ENCODE measurements at regions not wholly inside any gene's neighbourhood (a gene's known extent, or its start where the extent isn't known, plus 50 kb on each side); places are given as distances from the start of the nearest gene placed in this dataset.

GRCh38 chr3:153254361-153254760 lies 92.3 kb downstream of the RAP2B start:
- TF ChIP-seq CTCF (IDR thresholded peaks at IDR 0.05) (no peak), POLR2AphosphoS5 (IDR thresholded peaks at IDR 0.05; ENCODE audit: low read depth, low read length) (no peak), TCF7L2 (IDR thresholded peaks at IDR 0.05; ENCODE audit: low read depth, low read length) (no peak), SIN3A (IDR thresholded peaks at IDR 0.05; ENCODE audit: borderline replicate concordance, insufficient read depth, low read depth, low read length) (no peak)
- TF ChIP-seq, protein P1, sequence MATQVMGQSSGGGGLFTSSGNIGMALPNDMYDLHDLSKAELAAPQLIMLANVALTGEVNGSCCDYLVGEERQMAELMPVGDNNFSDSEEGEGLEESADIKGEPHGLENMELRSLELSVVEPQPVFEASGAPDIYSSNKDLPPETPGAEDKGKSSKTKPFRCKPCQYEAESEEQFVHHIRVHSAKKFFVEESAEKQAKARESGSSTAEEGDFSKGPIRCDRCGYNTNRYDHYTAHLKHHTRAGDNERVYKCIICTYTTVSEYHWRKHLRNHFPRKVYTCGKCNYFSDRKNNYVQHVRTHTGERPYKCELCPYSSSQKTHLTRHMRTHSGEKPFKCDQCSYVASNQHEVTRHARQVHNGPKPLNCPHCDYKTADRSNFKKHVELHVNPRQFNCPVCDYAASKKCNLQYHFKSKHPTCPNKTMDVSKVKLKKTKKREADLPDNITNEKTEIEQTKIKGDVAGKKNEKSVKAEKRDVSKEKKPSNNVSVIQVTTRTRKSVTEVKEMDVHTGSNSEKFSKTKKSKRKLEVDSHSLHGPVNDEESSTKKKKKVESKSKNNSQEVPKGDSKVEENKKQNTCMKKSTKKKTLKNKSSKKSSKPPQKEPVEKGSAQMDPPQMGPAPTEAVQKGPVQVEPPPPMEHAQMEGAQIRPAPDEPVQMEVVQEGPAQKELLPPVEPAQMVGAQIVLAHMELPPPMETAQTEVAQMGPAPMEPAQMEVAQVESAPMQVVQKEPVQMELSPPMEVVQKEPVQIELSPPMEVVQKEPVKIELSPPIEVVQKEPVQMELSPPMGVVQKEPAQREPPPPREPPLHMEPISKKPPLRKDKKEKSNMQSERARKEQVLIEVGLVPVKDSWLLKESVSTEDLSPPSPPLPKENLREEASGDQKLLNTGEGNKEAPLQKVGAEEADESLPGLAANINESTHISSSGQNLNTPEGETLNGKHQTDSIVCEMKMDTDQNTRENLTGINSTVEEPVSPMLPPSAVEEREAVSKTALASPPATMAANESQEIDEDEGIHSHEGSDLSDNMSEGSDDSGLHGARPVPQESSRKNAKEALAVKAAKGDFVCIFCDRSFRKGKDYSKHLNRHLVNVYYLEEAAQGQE (IDR thresholded peaks at IDR 0.05; ENCODE audit: insufficient read depth in 1 of 2, low read depth in 2 of 2, low read length in 1 of 2), result no peak

All from Panc1 (cell line).